OCI-LY7 (cell line): ENCODE measurements at regions not wholly inside any gene's neighbourhood (a gene's known extent, or its start where the extent isn't known, plus 50 kb on each side); places are given as distances from the start of the nearest gene placed in this dataset.

Experiments used
- EZH2phosphoT487 ChIP-seq: fragments of 200-600 bp; sonication (generic); IDR thresholded peaks from 2 replicates; pipeline ENCODE4 v1.6.1; 2018; ENCODE audit warnings: low read depth, borderline replicate concordance, mild to moderate bottlenecking, mixed run types, antibody characterized with exemption, low read length, moderate library complexity, mixed read lengths
- TF ChIP-seq, protein P1 (sequence below): fragments of 200-600 bp; sonication (generic); conservative IDR thresholded peaks from 2 replicates; pipeline ENCODE4 v1.5.1; 2014; ENCODE audit warnings: mild to moderate bottlenecking, antibody characterized with exemption, low read length, moderate library complexity, mixed read lengths

DNA sequence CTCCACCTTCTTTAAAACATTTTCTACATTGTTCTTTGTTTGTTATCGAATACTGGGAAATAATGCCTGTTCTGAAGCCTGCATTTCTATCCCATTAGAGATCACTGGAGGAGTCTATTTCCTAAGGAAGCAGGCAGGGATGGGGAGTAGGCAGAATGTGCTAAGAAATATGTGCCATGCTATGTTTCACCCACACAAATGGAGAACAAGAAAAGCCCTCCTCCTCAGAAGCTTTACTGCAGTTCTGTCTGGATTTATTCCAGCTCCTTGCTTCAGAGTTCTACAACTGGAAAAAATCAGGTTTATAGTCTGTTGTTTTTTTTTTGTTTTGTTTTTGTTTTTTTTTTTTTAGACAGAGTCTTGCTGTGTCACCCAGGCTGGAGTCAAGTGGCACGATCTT lies 825.1 kb downstream of the SLC4A3 start:
- TF ChIP-seq, protein P1, sequence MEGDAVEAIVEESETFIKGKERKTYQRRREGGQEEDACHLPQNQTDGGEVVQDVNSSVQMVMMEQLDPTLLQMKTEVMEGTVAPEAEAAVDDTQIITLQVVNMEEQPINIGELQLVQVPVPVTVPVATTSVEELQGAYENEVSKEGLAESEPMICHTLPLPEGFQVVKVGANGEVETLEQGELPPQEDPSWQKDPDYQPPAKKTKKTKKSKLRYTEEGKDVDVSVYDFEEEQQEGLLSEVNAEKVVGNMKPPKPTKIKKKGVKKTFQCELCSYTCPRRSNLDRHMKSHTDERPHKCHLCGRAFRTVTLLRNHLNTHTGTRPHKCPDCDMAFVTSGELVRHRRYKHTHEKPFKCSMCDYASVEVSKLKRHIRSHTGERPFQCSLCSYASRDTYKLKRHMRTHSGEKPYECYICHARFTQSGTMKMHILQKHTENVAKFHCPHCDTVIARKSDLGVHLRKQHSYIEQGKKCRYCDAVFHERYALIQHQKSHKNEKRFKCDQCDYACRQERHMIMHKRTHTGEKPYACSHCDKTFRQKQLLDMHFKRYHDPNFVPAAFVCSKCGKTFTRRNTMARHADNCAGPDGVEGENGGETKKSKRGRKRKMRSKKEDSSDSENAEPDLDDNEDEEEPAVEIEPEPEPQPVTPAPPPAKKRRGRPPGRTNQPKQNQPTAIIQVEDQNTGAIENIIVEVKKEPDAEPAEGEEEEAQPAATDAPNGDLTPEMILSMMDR, result no peak
- TF ChIP-seq EZH2phosphoT487, result no peak
